Trophoblast cell (in vitro differentiated cells and primary cell): ENCODE measurements at regions not wholly inside any gene's neighbourhood (a gene's known extent, or its start where the extent isn't known, plus 50 kb on each side); places are given as distances from the start of the nearest gene placed in this dataset.

Experiments
- DNase-seq, 2 donors: peaks; one replicate each; pipeline ENCODE4 v3.0.0-alpha.2; 2016
- H2AFZ ChIP-seq: 2 replicates; pipeline ENCODE4 v1.6.1; 2013; ENCODE audit warnings: low read length, moderate library complexity, mild to moderate bottlenecking; ENCODE audit not compliant: insufficient read depth, poor library complexity
- H2AK5ac ChIP-seq: 2 replicates; pipeline ENCODE4 v1.6.1; 2013; ENCODE audit warnings: mild to moderate bottlenecking, low read length
- H2BK120ac ChIP-seq: 2 replicates; pipeline ENCODE4 v1.6.1; 2013; ENCODE audit warnings: low read length, mild to moderate bottlenecking, moderate library complexity; ENCODE audit not compliant: insufficient read depth, poor library complexity
- H2BK12ac ChIP-seq: 2 replicates; pipeline ENCODE4 v1.6.1; 2013; ENCODE audit warnings: mild to moderate bottlenecking, low read length, moderate library complexity
- H2BK5ac ChIP-seq: 2 replicates; pipeline ENCODE4 v1.6.1; 2013; ENCODE audit warnings: low read length, low read depth, moderate library complexity, mild to moderate bottlenecking; ENCODE audit not compliant: poor library complexity
- H3K14ac ChIP-seq: 2 replicates; pipeline ENCODE4 v1.6.1; 2013; ENCODE audit warnings: mild to moderate bottlenecking, low read length
- H3K18ac ChIP-seq: 2 replicates; pipeline ENCODE4 v1.6.1; 2013; ENCODE audit warnings: mild to moderate bottlenecking, low read length
- H3K23ac ChIP-seq: 2 replicates; pipeline ENCODE4 v1.6.1; 2013; ENCODE audit warnings: low read length
- H3K27ac ChIP-seq: 2 replicates; pipeline ENCODE4 v1.5.1; 2013; ENCODE audit warnings: low read depth, mild to moderate bottlenecking, inconsistent platforms, low read length, moderate library complexity
- H3K27me3 ChIP-seq: 2 replicates; pipeline ENCODE4 v1.6.1; 2013; ENCODE audit warnings: inconsistent platforms, mild to moderate bottlenecking, low read length, moderate library complexity; ENCODE audit not compliant: insufficient read depth
- H3K36me3 ChIP-seq, 2 experiments: 1 replicate in 1 of 2; 2 replicates in 1 of 2; pipeline ENCODE4 v1.6.1; 2013; ENCODE audit warnings: low read length in 2 of 2, mild to moderate bottlenecking in 2 of 2, moderate library complexity in 1 of 2; ENCODE audit not compliant: insufficient read depth in 2 of 2, control insufficient read depth in 1 of 2
- H3K4ac ChIP-seq: 2 replicates; pipeline ENCODE4 v1.6.1; 2013; ENCODE audit warnings: low read depth, mild to moderate bottlenecking, low read length, moderate library complexity
- H3K4me1 ChIP-seq, 2 experiments: 1 replicate in 1 of 2; 2 replicates in 1 of 2; pipeline ENCODE4 v1.6.1; 2013; ENCODE audit warnings: low read length in 2 of 2, mild to moderate bottlenecking in 2 of 2, moderate library complexity in 1 of 2; ENCODE audit not compliant: insufficient read depth in 2 of 2, control insufficient read depth in 1 of 2
- H3K4me2 ChIP-seq: 2 replicates; pipeline ENCODE4 v1.6.1; 2013; ENCODE audit warnings: inconsistent platforms, mild to moderate bottlenecking, low read length, moderate library complexity
- H3K4me3 ChIP-seq: 2 replicates; pipeline ENCODE4 v1.5.1; 2013; ENCODE audit warnings: mild to moderate bottlenecking, low read depth, low read length, inconsistent platforms
- H3K79me1 ChIP-seq: one replicate; pipeline ENCODE4 v1.6.1; 2013; ENCODE audit warnings: low read length
- H3K79me2 ChIP-seq: 2 replicates; pipeline ENCODE4 v1.6.1; 2013; ENCODE audit warnings: low read length, mild to moderate bottlenecking; ENCODE audit not compliant: control insufficient read depth, insufficient read depth, poor library complexity
- H3K9ac ChIP-seq: 2 replicates; pipeline ENCODE4 v1.6.1; 2013; ENCODE audit warnings: mild to moderate bottlenecking, low read length
- H3K9me3 ChIP-seq: 2 replicates; pipeline ENCODE4 v1.6.1; 2013; ENCODE audit warnings: low read depth, mild to moderate bottlenecking, control low read depth, inconsistent platforms, low read length; ENCODE audit not compliant: insufficient read depth
- H4K12ac ChIP-seq: 2 replicates; pipeline ENCODE4 v1.6.1; 2013; ENCODE audit warnings: low read depth, mild to moderate bottlenecking, low read length, moderate library complexity
- H4K8ac ChIP-seq: 2 replicates; pipeline ENCODE4 v1.6.1; 2013; ENCODE audit warnings: low read depth, mild to moderate bottlenecking, low read length, moderate library complexity
- H4K91ac ChIP-seq: one replicate; pipeline ENCODE4 v1.6.1; 2013; ENCODE audit warnings: low read depth, mild to moderate bottlenecking, low read length, moderate library complexity
- WGBS: extraction: QIAGEN DNeasy Blood & Tissue Kit; methylation state at CpG from one replicate; pipeline ENCODE4 v1.1.7; 2013; ENCODE audit warnings: missing lambda C conversion rate; ENCODE audit not compliant: insufficient read length, insufficient coverage; ENCODE audit errors: extremely low coverage; 5-methylcytosine and 5-hydroxymethylcytosine counted together

DNA sequence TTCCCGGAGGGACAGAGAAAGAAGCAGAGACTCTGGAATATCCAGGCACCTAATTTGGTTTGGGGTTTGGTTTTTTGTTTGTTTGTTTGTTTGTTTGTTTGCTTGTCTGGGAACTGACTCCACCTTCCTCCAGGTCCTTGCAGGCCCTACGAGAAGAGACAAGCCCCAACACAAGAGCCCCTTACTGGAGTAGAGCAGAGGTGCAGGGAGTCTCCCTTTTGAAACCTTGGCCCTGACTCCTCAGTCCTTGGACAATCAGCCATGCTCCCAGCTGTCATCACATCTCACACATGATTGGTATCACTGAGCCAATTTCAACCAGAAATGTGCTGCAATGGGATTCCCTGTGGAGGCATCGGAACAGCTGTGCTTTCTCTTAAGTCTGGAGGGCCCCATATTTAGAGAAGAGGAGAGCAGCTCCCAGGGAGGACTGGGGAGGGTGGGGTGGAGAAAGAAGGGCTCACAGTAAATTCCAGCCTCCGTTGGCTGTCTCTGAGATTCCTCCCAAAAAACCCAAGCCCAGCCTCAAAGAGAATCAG is 279.9 kb upstream of the NCKAP5 start:
- no peaks in the 10 kb centered on the region for H3K27me3 ChIP-seq
- no peak overlapping the region for H3K4me3 ChIP-seq
- H3K4me1 ChIP-seq = peaks cover 0 to 2% of the 10 kb centered on the region in 2 experiments
- no peaks in the 10 kb centered on the region for H3K36me3 ChIP-seq
- no CpG with 5 or more reads among the region's 4 CpGs for WGBS
- no peak overlapping the region for H2AK5ac ChIP-seq
- H3K27ac ChIP-seq = no peak overlapping the region
- H3K9ac ChIP-seq = no peak overlapping the region
- H3K4ac ChIP-seq = no peak overlapping the region
- no peak overlapping the region for H4K12ac ChIP-seq
- H3K4me2 ChIP-seq = no peak overlapping the region
- H4K91ac ChIP-seq = no peak overlapping the region
- no peak overlapping the region for H2BK120ac ChIP-seq
- no peak overlapping the region for H3K23ac ChIP-seq
- no peaks in the 10 kb centered on the region for H3K79me2 ChIP-seq
- no peak overlapping the region for H2BK5ac ChIP-seq
- no peak for DNase-seq
- no peak overlapping the region for H2BK12ac ChIP-seq
- peaks cover 2% of the 10 kb centered on the region for H3K9me3 ChIP-seq
- no peaks in the 10 kb centered on the region for H3K79me1 ChIP-seq
- no peak overlapping the region for H3K14ac ChIP-seq
- H3K18ac ChIP-seq = no peak overlapping the region
- H2AFZ ChIP-seq = no peak overlapping the region
- H4K8ac ChIP-seq = no peak overlapping the region

DNA sequence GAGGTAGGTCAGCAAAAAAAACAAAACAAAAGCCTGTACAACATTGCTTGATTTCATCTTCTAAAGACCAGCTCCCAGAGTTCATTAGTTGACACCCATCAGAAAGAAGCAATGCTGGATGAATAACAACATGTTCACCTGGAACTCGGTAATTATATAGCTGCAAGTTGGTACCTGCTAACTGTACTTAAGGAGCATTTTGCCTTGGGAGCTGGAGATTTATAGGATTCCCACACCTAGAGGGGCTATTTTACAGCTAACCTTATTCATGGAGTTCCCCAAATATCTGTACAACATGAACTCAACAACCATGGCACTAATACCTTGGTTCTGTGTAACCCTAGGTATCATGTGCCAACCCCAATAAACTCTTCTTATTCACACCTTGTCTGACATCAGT is 281.1 kb upstream of the NCKAP5 start:
- Histone ChIP-seq H3K79me1 (no peaks in the 10 kb centered on the region), H2BK5ac (no peak overlapping the region)

GRCh38 chr2:133854603-133855200 is 286.4 kb upstream of the NCKAP5 start:
- Histone ChIP-seq H3K9ac (no peak overlapping the region), H4K8ac (no peak overlapping the region), H2AK5ac (no peak overlapping the region), H4K12ac (no peak overlapping the region), H3K4ac (no peak overlapping the region), H3K27me3 (no peaks in the 10 kb centered on the region), H3K79me1 (no peaks in the 10 kb centered on the region), H3K36me3 (no peaks in the 10 kb centered on the region), H2BK120ac (no peak overlapping the region), H2BK12ac (no peak overlapping the region), H3K79me2 (no peaks in the 10 kb centered on the region), H3K4me3 (no peak overlapping the region), H4K91ac (no peak overlapping the region), H3K9me3 (peaks cover 3% of the 10 kb centered on the region), H3K27ac (no peak overlapping the region), H3K18ac (no peak overlapping the region), H3K4me1 (no peaks in the 10 kb centered on the region), H3K14ac (no peak overlapping the region), H3K4me2 (no peak overlapping the region), H2BK5ac (no peak overlapping the region), H2AFZ (no peak overlapping the region), H3K23ac (no peak overlapping the region)
- no peak for DNase-seq
- WGBS = no CpG with 5 or more reads among the region's 5 CpGs

More for the DNA sequence above, 281.1 kb upstream of the NCKAP5 start:
- Histone ChIP-seq H3K4ac (no peak overlapping the region), H3K27me3 (no peaks in the 10 kb centered on the region), H3K14ac (no peak overlapping the region), H3K9me3 (peaks cover 3% of the 10 kb centered on the region), H2AFZ (no peak overlapping the region), H4K8ac (no peak overlapping the region), H2BK12ac (no peak overlapping the region), H3K4me1 (no peaks in the 10 kb centered on the region), H3K79me2 (no peaks in the 10 kb centered on the region), H3K27ac (no peak overlapping the region), H4K91ac (no peak overlapping the region), H3K18ac (no peak overlapping the region), H3K23ac (no peak overlapping the region), H3K36me3 (no peaks in the 10 kb centered on the region), H3K9ac (no peak overlapping the region), H2BK120ac (no peak overlapping the region), H2AK5ac (no peak overlapping the region), H3K4me2 (no peak overlapping the region), H3K4me3 (no peak overlapping the region), H4K12ac (no peak overlapping the region)
- WGBS = no CpG with 5 or more reads among the region's 1 CpG
- no peak for DNase-seq

GRCh38 chr2:133855526-133855925 is 287.3 kb upstream of the NCKAP5 start:
- Histone ChIP-seq H3K36me3 (no peaks in the 10 kb centered on the region), H4K8ac (no peak overlapping the region), H3K4me3 (no peak overlapping the region), H2BK120ac (no peak overlapping the region), H3K4me2 (no peak overlapping the region), H3K14ac (no peak overlapping the region), H3K9ac (no peak overlapping the region), H4K91ac (no peak overlapping the region), H2AK5ac (no peak overlapping the region), H3K23ac (no peak overlapping the region), H3K4me1 (no peaks in the 10 kb centered on the region), H3K27ac (no peak overlapping the region), H2BK5ac (no peak overlapping the region), H3K79me1 (no peaks in the 10 kb centered on the region), H2AFZ (no peak overlapping the region), H3K18ac (no peak overlapping the region), H3K27me3 (no peaks in the 10 kb centered on the region), H3K9me3 (peaks cover 3% of the 10 kb centered on the region), H3K79me2 (no peaks in the 10 kb centered on the region), H3K4ac (no peak overlapping the region), H2BK12ac (no peak overlapping the region), H4K12ac (no peak overlapping the region)
- no CpG with 5 or more reads among the region's 4 CpGs for WGBS
- no peak for DNase-seq
